GM10248 (cell line): ENCODE measurements at regions not wholly inside any gene's neighbourhood (a gene's known extent, or its start where the extent isn't known, plus 50 kb on each side); places are given as distances from the start of the nearest gene placed in this dataset.

ENCODE experiments used
- CTCF ChIA-PET: fragments of 300-600 bp; sonication (Branson Sonifier 250); formaldehyde crosslinking; extraction: SDS; loops from one replicate; lab custom pipeline; 2021; ENCODE audit warnings: antibody characterized with exemption; lab: Yijun Ruan, JAX
- POLR2A ChIA-PET: fragments of 350-650 bp; sonication (Branson Sonifier 250); formaldehyde crosslinking; extraction: SDS; loops from one replicate; lab custom pipeline; 2020; ENCODE audit warnings: antibody characterized with exemption; lab: Yijun Ruan, JAX
- DNase-seq: peaks from one replicate; pipeline ENCODE4 v3.0.0; 2012; ENCODE audit errors: extremely low spot score
- TF ChIP-seq, protein P1 (sequence below): IDR thresholded peaks from 2 replicates; pipeline ENCODE4 v1.5.1; 2012; ENCODE audit warnings: mild to moderate bottlenecking, low read depth; ENCODE audit errors: extremely low read depth, missing control alignments, control extremely low read depth

DNA sequence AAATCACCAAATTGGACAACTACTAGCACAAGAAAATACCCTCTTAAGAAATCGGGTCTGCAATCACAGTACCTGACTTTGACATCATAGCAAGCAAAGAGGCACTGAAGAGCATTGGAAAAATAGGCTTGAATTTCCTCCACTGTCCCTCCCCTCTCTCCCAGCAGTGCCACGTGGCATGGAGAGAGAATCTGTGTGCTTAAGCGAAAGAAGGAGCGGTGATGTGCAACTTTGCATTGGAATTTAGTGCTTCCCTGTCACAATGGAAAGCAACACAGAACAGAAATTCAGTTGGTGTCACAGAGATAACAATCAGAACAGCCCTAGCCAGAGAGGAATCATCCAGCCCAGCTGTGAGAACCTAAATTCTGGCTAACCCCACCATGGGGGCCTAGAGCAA is 207.5 kb upstream of the SLITRK3 start:
- ChIA-PET POLR2A (no interaction called here), CTCF (interaction anchor here (0.8 to 1.1 kb wide), 2 partner anchors 13 to 14 kb away, joined by 3 to 4 read pairs; no protein-coding TSS in a partner anchor)
- DNase-seq, result no peak
- TF ChIP-seq, protein P1, sequence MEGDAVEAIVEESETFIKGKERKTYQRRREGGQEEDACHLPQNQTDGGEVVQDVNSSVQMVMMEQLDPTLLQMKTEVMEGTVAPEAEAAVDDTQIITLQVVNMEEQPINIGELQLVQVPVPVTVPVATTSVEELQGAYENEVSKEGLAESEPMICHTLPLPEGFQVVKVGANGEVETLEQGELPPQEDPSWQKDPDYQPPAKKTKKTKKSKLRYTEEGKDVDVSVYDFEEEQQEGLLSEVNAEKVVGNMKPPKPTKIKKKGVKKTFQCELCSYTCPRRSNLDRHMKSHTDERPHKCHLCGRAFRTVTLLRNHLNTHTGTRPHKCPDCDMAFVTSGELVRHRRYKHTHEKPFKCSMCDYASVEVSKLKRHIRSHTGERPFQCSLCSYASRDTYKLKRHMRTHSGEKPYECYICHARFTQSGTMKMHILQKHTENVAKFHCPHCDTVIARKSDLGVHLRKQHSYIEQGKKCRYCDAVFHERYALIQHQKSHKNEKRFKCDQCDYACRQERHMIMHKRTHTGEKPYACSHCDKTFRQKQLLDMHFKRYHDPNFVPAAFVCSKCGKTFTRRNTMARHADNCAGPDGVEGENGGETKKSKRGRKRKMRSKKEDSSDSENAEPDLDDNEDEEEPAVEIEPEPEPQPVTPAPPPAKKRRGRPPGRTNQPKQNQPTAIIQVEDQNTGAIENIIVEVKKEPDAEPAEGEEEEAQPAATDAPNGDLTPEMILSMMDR, result no peak

DNA sequence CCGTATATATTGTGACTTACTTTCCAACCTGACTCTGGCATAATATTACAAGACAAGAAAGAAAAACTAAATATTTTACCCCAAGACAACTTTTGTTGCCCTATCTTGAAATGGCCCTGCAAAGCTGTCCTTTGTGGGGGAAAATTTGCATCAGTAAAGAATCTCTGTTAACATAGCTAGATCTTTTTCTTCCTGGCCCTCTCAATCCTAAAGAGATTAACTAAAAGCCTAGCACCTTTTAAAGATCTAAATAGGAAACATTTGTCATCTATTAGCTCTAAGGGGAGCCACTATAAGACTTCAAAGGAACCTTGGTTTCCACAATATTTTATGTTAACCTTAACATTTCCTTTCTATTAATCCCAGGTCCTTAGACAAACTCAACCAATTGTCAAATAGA is 199.0 kb upstream of the SLITRK3 start:
- ChIA-PET POLR2A (no interaction called here), CTCF (no interaction called here)
- DNase-seq, result no peak

DNA sequence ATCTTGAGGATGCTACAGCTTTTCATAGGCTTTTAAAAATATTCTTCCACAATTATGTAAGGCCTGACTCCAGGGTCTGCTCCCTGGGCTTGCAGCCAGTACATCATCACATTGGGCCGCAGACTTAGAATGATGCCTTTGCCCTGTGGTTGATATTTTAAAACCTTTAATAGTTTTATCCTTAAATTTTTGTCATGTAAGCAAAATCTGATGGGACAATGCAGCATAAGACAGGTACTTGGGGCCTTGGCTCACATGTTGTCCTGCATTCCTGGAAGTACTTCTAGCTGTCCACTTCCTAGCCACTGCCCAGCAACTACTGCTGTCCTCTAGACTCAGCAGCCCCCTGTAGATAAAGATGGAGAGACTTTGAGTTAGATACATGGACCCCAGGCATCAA is 197.3 kb upstream of the SLITRK3 start:
- TF ChIP-seq, protein P1, result no peak
- no peak for DNase-seq
- POLR2A ChIA-PET, result no interaction called here
- CTCF ChIA-PET, result interaction anchor here (1.4 kb wide), 1 partner anchor 23 kb away, joined by 4 read pairs; no protein-coding TSS in a partner anchor

More for the DNA sequence above, 199.0 kb upstream of the SLITRK3 start:
- TF ChIP-seq, protein P1, result no peak

DNA sequence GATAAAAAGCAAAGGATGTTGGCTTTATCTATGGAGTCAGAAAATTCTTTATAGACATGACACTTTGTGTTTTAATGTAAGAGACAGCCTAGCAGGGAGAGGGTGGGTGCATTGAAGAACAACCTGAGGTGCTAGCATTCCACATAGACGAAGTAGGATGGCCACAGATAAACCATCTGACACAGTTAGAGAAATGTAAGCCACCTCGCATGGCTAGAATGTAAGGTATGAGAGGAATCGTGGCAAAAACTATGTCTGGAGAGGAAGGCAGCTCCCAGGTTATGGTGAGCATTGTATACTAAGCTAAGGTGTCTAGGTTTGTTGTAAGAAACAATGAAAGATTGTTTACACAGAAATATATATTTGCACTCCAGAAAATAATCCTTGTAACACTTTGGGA is 194.0 kb upstream of the SLITRK3 start:
- ChIA-PET POLR2A (no interaction called here), CTCF (no interaction called here)
- TF ChIP-seq, protein P1, result no peak
- no peak for DNase-seq

- CTCF ChIA-PET, result interaction anchor here (1.3 kb wide), 1 partner anchor 9 kb away, joined by 3 read pairs; no protein-coding TSS in a partner anchor
- no peak for DNase-seq
- POLR2A ChIA-PET, result no interaction called here
- TF ChIP-seq, protein P1, result no peak
These were observed 193.5 kb upstream of the SLITRK3 start for GRCh38 chr3:165389653-165390052.

DNA sequence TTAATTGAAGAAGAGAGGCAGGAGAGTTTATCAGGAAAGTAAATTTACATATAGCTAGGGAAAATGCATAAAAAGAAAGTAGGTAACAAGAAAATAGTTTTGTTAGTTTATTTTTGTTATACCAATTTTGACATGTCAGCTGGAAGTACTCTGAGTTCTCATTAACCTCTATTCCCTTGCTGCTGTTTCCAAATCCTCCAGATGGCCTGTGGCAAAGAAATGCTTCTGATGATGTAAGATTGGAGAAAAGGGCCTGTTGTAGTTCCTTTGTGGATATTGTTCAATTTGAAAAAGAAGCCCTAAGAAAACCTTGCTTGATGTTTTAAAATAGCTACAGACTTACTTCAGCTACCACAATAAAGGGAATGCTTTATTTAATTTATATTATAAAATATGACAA is 192.9 kb upstream of the SLITRK3 start:
- no peak for DNase-seq
- TF ChIP-seq, protein P1, result no peak
- POLR2A ChIA-PET, result no interaction called here
- CTCF ChIA-PET, result interaction anchor here (1.3 kb wide), 1 partner anchor 9 kb away, joined by 3 read pairs; no protein-coding TSS in a partner anchor
